SK-N-SH (cell line): ENCODE measurements at regions not wholly inside any gene's neighbourhood (a gene's known extent, or its start where the extent isn't known, plus 50 kb on each side); places are given as distances from the start of the nearest gene placed in this dataset.

Source experiments
- CTCF ChIA-PET: fragments of 300-600, 350-600 bp; formaldehyde crosslinking; extraction: SDS; loops from one replicate; lab custom pipeline; 2021; lab: Yijun Ruan, JAX
- POLR2A ChIA-PET: fragments of 350-600 bp; sonication (Branson Sonifier 250); formaldehyde crosslinking; extraction: SDS; loops from one replicate; lab custom pipeline; 2020; ENCODE audit warnings: antibody characterized with exemption, inconsistent platforms; lab: Yijun Ruan, JAX
- DNase-seq: peaks from one replicate; pipeline ENCODE4 v3.0.0; 2012
- H2AFZ ChIP-seq: fragments of 200-600 bp; sonication (generic); 2 replicates; pipeline ENCODE4 v1.8.1; 2016; ENCODE audit warnings: antibody characterized with exemption, mild to moderate bottlenecking, low read depth
- H3F3A ChIP-seq: fragments of 200-600 bp; sonication (generic); replicated peaks from 2 replicates; pipeline ENCODE3; 2016; ENCODE audit warnings: antibody characterized with exemption, mild to moderate bottlenecking; ENCODE audit not compliant: insufficient read depth
- H3K27ac ChIP-seq, 2 experiments: fragments of 200-500 bp in 1 of 2; fragments of 200-600 bp in 1 of 2; sonication (Bioruptor generic) in 1 of 2; sonication (generic), shearing (Covaris generic) in 1 of 2; 2 replicates each; pipeline versions ENCODE4 v1.5.1 to v1.6.1; 2014 to 2016; ENCODE audit warnings: low read depth in 2 of 2, inconsistent platforms in 1 of 2, low read length in 1 of 2, mild to moderate bottlenecking in 1 of 2, mixed read lengths in 1 of 2
- H3K27me3 ChIP-seq: fragments of 200-600 bp; sonication (generic), shearing (Covaris generic); 2 replicates; pipeline ENCODE4 v1.6.1; 2016; ENCODE audit warnings: mixed run types; ENCODE audit not compliant: insufficient read depth
- H3K36me3 ChIP-seq, 2 experiments: fragments of 200-500 bp in 1 of 2; fragments of 200-600 bp in 1 of 2; sonication (Bioruptor generic) in 1 of 2; sonication (generic) in 1 of 2; replicated peaks in 1 of 2; 2 replicates each; pipeline versions ENCODE3 to v1.5.1; 2014 to 2016; ENCODE audit warnings: low read length in 1 of 2, mild to moderate bottlenecking in 1 of 2; ENCODE audit not compliant: insufficient read depth in 2 of 2, control insufficient read depth in 1 of 2
- H3K4me1 ChIP-seq, 2 experiments: fragments of 200-500 bp in 1 of 2; fragments of 200-600 bp in 1 of 2; sonication (Bioruptor generic) in 1 of 2; sonication (generic), shearing (Covaris generic) in 1 of 2; 2 replicates each; pipeline versions ENCODE4 v1.5.1 to v1.6.1; 2014 to 2016; ENCODE audit warnings: low read depth in 1 of 2, low read length in 1 of 2, mixed run types in 1 of 2; ENCODE audit not compliant: insufficient read depth in 2 of 2, control insufficient read depth in 1 of 2
- H3K4me2 ChIP-seq: fragments of 200-600 bp; sonication (generic), shearing (Covaris generic); 2 replicates; pipeline ENCODE4 v1.6.1; 2017; ENCODE audit warnings: mixed run types
- H3K4me3 ChIP-seq, 2 experiments: fragments of 200-500 bp in 1 of 2; fragments of 200-600 bp in 1 of 2; sonication (Bioruptor generic) in 1 of 2; sonication (generic), shearing (Covaris generic) in 1 of 2; 2 replicates each; pipeline versions ENCODE4 v1.5.1 to v1.8.1; 2014 to 2016; ENCODE audit warnings: low read depth in 2 of 2, inconsistent platforms in 1 of 2, low read length in 1 of 2, mild to moderate bottlenecking in 1 of 2, mixed read lengths in 1 of 2, moderate library complexity in 1 of 2
- H3K79me2 ChIP-seq: fragments of 200-600 bp; sonication (generic); 2 replicates; pipeline ENCODE4 v1.8.1; 2017; ENCODE audit warnings: mild to moderate bottlenecking; ENCODE audit not compliant: insufficient read depth
- H3K9ac ChIP-seq: fragments of 200-600 bp; sonication (generic); 2 replicates; pipeline ENCODE4 v1.6.1; 2017; ENCODE audit warnings: mixed run types
- H3K9me2 ChIP-seq: fragments of 200-600 bp; sonication (generic); 2 replicates; pipeline ENCODE4 v1.6.1; 2017; ENCODE audit warnings: mixed run types
- H3K9me3 ChIP-seq: fragments of 200-600 bp; sonication (generic); 2 replicates; pipeline ENCODE4 v1.6.1; 2017; ENCODE audit warnings: mixed run types, mild to moderate bottlenecking, moderate library complexity
- H4K20me1 ChIP-seq: fragments of 200-600 bp; sonication (generic); 2 replicates; pipeline ENCODE4 v1.6.1; 2017; ENCODE audit warnings: mild to moderate bottlenecking, mixed run types; ENCODE audit not compliant: insufficient read depth
- CTCF ChIP-seq: fragments of 200-600 bp; sonication (generic); IDR thresholded peaks from 2 replicates; pipeline ENCODE4 v1.6.1; 2017; ENCODE audit warnings: antibody characterized with exemption, mild to moderate bottlenecking, moderate library complexity
- EZH2phosphoT487 ChIP-seq: fragments of 200-600 bp; sonication (generic); IDR thresholded peaks from 2 replicates; pipeline ENCODE4 v1.6.1; 2017; ENCODE audit warnings: low read depth, mixed run types, mild to moderate bottlenecking, antibody characterized with exemption, moderate library complexity, borderline replicate concordance
- FOXM1 ChIP-seq: IDR thresholded peaks from 2 replicates; pipeline ENCODE4 v1.4.0; 2012; ENCODE audit warnings: low read depth, mild to moderate bottlenecking
- GATA2 ChIP-seq: sonication (generic); formaldehyde crosslinking; IDR thresholded peaks from 2 replicates; pipeline ENCODE4 v1.5.0; 2020; ENCODE audit warnings: mild to moderate bottlenecking, missing genetic modification reagents
- IRF3 ChIP-seq: fragments of 150-350 bp; IDR thresholded peaks from 2 replicates; pipeline ENCODE4 v1.6.1; 2016; ENCODE audit warnings: mild to moderate bottlenecking, low read depth, low read length
- MAX ChIP-seq: IDR thresholded peaks from 2 replicates; pipeline ENCODE4 v1.4.0; 2012; ENCODE audit warnings: low read depth
- NRF1 ChIP-seq: IDR thresholded peaks from 2 replicates; pipeline ENCODE4 v1.6.1; 2012; ENCODE audit warnings: low read depth, mild to moderate bottlenecking, low read length
- POLR2AphosphoS5 ChIP-seq: IDR thresholded peaks from 2 replicates; pipeline ENCODE4 v1.6.1; 2012; ENCODE audit warnings: low read depth, low read length
- RCOR1 ChIP-seq: fragments of 150-350 bp; IDR thresholded peaks from 2 replicates; pipeline ENCODE4 v1.6.1; 2017; ENCODE audit warnings: antibody characterized with exemption, low read length
- RFX5 ChIP-seq: IDR thresholded peaks from 2 replicates; pipeline ENCODE4 v1.6.1; 2012; ENCODE audit warnings: mild to moderate bottlenecking, improper control_type of control experiment, low read length
- RXRA ChIP-seq: IDR thresholded peaks from 2 replicates; pipeline ENCODE4 v1.4.0; 2012; ENCODE audit warnings: low read depth, mild to moderate bottlenecking, borderline replicate concordance
- SIN3A ChIP-seq: IDR thresholded peaks from 2 replicates; pipeline ENCODE4 v1.6.1; 2012; ENCODE audit warnings: low read depth, mild to moderate bottlenecking, low read length, moderate library complexity, borderline replicate concordance
- SMC3 ChIP-seq: IDR thresholded peaks from 2 replicates; pipeline ENCODE4 v1.6.1; 2012; ENCODE audit warnings: low read depth, low read length, improper control_type of control experiment
- TAF1 ChIP-seq: IDR thresholded peaks from 2 replicates; pipeline ENCODE4 v1.6.1; 2012; ENCODE audit warnings: low read depth, mild to moderate bottlenecking, low read length, moderate library complexity, borderline replicate concordance
- TCF12 ChIP-seq: IDR thresholded peaks from 2 replicates; pipeline ENCODE4 v1.4.0; 2012
- TEAD4 ChIP-seq: IDR thresholded peaks from 2 replicates; pipeline ENCODE4 v1.4.0; 2012; ENCODE audit warnings: mild to moderate bottlenecking, borderline replicate concordance; ENCODE audit not compliant: insufficient read depth
- YY1 ChIP-seq: IDR thresholded peaks from 2 replicates; pipeline ENCODE4 v1.4.0; 2012; ENCODE audit warnings: low read depth, mild to moderate bottlenecking
- WGBS: methylation state at CpG from one replicate; pipeline ENCODE4 v1.1.6; 2017; ENCODE audit warnings: low lambda C conversion rate; 5-methylcytosine and 5-hydroxymethylcytosine counted together

- 74% methylated on average over 1 of the region's 1 CpG for WGBS
- Histone ChIP-seq H3K4me1 (peaks cover 0 to 10% of the 10 kb centered on the region in 2 experiments; a peak in 1 of 4 replicates), H3K36me3 (no peaks in the 10 kb centered on the region)
- POLR2A ChIA-PET = no interaction called here
- CTCF ChIA-PET = no interaction called here
- TF ChIP-seq GATA2 (CRISPR knock-in tag) (no peak), YY1 (no peak), TCF12 (no peak), POLR2AphosphoS5 (no peak), RCOR1 (no peak), TAF1 (no peak), SIN3A (no peak), EZH2phosphoT487 (no peak), RFX5 (no peak), MAX (no peak), SMC3 (no peak), CTCF (no peak), IRF3 (no peak), NRF1 (no peak), FOXM1 (no peak), TEAD4 (no peak), RXRA (no peak)
- TF ChIP-seq, all 33 proteins: peak for 0
- no peak overlapping the region for H3K4me2 ChIP-seq
- DNase-seq = no peak
- no peak overlapping the region for H3K9ac ChIP-seq
- H4K20me1 ChIP-seq = no peaks in the 10 kb centered on the region
- no peak overlapping the region for H2AFZ ChIP-seq
- peaks cover 8% of the 10 kb centered on the region for H3K27me3 ChIP-seq
- H3K9me3 ChIP-seq = no peaks in the 10 kb centered on the region
- H3F3A ChIP-seq = no peaks in the 10 kb centered on the region
- H3K9me2 ChIP-seq = no peaks in the 10 kb centered on the region
- no peaks in the 10 kb centered on the region for H3K79me2 ChIP-seq
- H3K4me3 ChIP-seq = no peak overlapping the region
- H3K27ac ChIP-seq = no peak overlapping the region; a peak in 1 of 4 replicates
These were observed 69.5 kb upstream of the HAND1 start for GRCh38 chr5:154547551-154547950.
